Esophagus squamous epithelium (tissue), 4 donors: ENCODE measurements at regions not wholly inside any gene's neighbourhood (a gene's known extent, or its start where the extent isn't known, plus 50 kb on each side); places are given as distances from the start of the nearest gene placed in this dataset.

Experiments used
- POLR2A ChIP-seq, 4 donors: fragments of 450-650 bp; IDR thresholded peaks; one replicate each; pipeline ENCODE4 v1.6.1; 2017; ENCODE audit warnings: antibody characterized with exemption in 4 of 4, mild to moderate bottlenecking in 4 of 4, moderate library complexity in 3 of 4
- TF ChIP-seq, protein P1 (sequence below), 6 experiments: fragments of 450-650 bp in 4 of 6; fragments of 200-600 bp in 2 of 6; sonication (generic) in 2 of 6; IDR thresholded peaks; one replicate each; pipeline ENCODE4 v1.5.1; 2016 to 2019; ENCODE audit warnings: antibody characterized with exemption in 6 of 6, mild to moderate bottlenecking in 4 of 6, moderate library complexity in 4 of 6

- TF ChIP-seq, protein P1, sequence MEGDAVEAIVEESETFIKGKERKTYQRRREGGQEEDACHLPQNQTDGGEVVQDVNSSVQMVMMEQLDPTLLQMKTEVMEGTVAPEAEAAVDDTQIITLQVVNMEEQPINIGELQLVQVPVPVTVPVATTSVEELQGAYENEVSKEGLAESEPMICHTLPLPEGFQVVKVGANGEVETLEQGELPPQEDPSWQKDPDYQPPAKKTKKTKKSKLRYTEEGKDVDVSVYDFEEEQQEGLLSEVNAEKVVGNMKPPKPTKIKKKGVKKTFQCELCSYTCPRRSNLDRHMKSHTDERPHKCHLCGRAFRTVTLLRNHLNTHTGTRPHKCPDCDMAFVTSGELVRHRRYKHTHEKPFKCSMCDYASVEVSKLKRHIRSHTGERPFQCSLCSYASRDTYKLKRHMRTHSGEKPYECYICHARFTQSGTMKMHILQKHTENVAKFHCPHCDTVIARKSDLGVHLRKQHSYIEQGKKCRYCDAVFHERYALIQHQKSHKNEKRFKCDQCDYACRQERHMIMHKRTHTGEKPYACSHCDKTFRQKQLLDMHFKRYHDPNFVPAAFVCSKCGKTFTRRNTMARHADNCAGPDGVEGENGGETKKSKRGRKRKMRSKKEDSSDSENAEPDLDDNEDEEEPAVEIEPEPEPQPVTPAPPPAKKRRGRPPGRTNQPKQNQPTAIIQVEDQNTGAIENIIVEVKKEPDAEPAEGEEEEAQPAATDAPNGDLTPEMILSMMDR (IDR thresholded peaks at IDR 0.05), result no peak
- no peak for TF ChIP-seq POLR2A (IDR thresholded peaks at IDR 0.05)
Observed at GRCh38 chr10:83164156-83164555, 975.2 kb upstream of the GHITM start.
